Fibroblast of lung (primary cell): ENCODE measurements at regions not wholly inside any gene's neighbourhood (a gene's known extent, or its start where the extent isn't known, plus 50 kb on each side); places are given as distances from the start of the nearest gene placed in this dataset.

Source experiments
- EZH2 ChIP-seq: IDR thresholded peaks from 2 replicates; pipeline ENCODE4 v1.5.1; 2012; ENCODE audit warnings: low read length, control low read depth, mild to moderate bottlenecking; ENCODE audit errors: missing control alignments
- TF ChIP-seq, protein P1 (sequence below), 2 donors: IDR thresholded peaks in 1 of 2; conservative IDR thresholded peaks in 1 of 2; 1 replicate in 1 of 2; 2 replicates in 1 of 2; pipeline ENCODE4 v1.5.1; 2011 to 2012; ENCODE audit warnings: low read length in 2 of 2, control low read depth in 1 of 2, inconsistent platforms in 1 of 2, low read depth in 1 of 2, mild to moderate bottlenecking in 1 of 2

DNA sequence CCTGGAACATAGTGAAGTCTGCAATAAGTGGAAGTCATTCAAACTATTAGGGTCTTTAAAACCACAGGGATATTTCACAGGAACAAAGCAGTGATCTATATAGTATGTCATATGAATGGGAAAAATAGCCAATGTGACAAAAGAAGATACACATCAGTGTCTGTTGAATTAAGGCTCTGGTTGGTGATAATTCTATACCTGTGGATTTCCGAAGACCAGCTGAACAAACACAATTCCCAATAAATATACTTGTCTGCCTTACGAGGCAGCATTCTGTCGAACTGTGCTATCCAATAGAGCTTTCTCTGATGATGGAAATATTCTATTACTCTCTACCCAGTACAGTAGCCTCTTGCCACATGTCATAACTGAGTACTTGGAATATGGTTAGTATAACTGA lies 55.9 kb upstream of the CAV2 start:
- no peak for TF ChIP-seq EZH2
- TF ChIP-seq, protein P1, sequence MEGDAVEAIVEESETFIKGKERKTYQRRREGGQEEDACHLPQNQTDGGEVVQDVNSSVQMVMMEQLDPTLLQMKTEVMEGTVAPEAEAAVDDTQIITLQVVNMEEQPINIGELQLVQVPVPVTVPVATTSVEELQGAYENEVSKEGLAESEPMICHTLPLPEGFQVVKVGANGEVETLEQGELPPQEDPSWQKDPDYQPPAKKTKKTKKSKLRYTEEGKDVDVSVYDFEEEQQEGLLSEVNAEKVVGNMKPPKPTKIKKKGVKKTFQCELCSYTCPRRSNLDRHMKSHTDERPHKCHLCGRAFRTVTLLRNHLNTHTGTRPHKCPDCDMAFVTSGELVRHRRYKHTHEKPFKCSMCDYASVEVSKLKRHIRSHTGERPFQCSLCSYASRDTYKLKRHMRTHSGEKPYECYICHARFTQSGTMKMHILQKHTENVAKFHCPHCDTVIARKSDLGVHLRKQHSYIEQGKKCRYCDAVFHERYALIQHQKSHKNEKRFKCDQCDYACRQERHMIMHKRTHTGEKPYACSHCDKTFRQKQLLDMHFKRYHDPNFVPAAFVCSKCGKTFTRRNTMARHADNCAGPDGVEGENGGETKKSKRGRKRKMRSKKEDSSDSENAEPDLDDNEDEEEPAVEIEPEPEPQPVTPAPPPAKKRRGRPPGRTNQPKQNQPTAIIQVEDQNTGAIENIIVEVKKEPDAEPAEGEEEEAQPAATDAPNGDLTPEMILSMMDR (conservative IDR thresholded peaks at IDR 0.05 in 1 of 2, IDR thresholded peaks at IDR 0.05 in 1 of 2; ENCODE audit: low read depth in 1 of 2, low read length in 2 of 2): no peak
